GM12878 (cell line): ENCODE measurements at regions not wholly inside any gene's neighbourhood (a gene's known extent, or its start where the extent isn't known, plus 50 kb on each side); places are given as distances from the start of the nearest gene placed in this dataset.

ENCODE experiments used
- ATAC-seq: fragments of 200-7000 bp; cut with Tn5 transposase; 3 replicates; pipeline ENCODE4 v1.9.1; 2020; ENCODE audit warnings: mild to moderate bottlenecking, moderate library complexity
- BruUV-seq: library from RNA; stranded (reverse); fragments of 400-500 nt; replicated peaks from 2 replicates; lab custom pipeline; 2021; lab: Mats Ljungman, UMichigan
- CTCF ChIA-PET: fragments of 300-600 bp; sonication (Branson Sonifier 250); formaldehyde crosslinking; extraction: SDS; loops from one replicate; lab custom pipeline; 2021; ENCODE audit warnings: inconsistent platforms; lab: Yijun Ruan, JAX
- POLR2A ChIA-PET: fragments of 350-600 bp; formaldehyde crosslinking; extraction: SDS; loops from one replicate; lab custom pipeline; 2021; ENCODE audit warnings: inconsistent platforms; lab: Charles Lee
- RAD21 ChIA-PET: fragments of 300-600 bp; sonication (Branson Sonifier 250); formaldehyde crosslinking; loops from one replicate; lab custom pipeline; 2023; ENCODE audit warnings: antibody characterized with exemption; ENCODE audit not compliant: unreplicated experiment; lab: Charles Lee
- SMC1A ChIA-PET: fragments of 300-600 bp; sonication (Branson Sonifier 250); formaldehyde crosslinking; loops from one replicate; lab custom pipeline; 2023; ENCODE audit not compliant: unreplicated experiment, uncharacterized antibody; lab: Charles Lee
- DNase-seq: peaks from one replicate; pipeline ENCODE4 v3.0.0-alpha.2; 2011; ENCODE audit warnings: low read depth, low spot score
- FAIRE-seq: peaks from 3 replicates; lab custom pipeline; 2011; peaks lifted over from hg19 to GRCh38; lab: Jason Lieb, UNC
- H2AFZ ChIP-seq: 2 replicates; pipeline ENCODE4 v1.6.0; 2011; ENCODE audit warnings: low read depth, low read length, control low read depth; ENCODE audit not compliant: control insufficient read depth
- H3K27ac ChIP-seq: 2 replicates; pipeline ENCODE4 v1.5.1; 2011; ENCODE audit warnings: control low read depth; ENCODE audit not compliant: control insufficient read depth, insufficient read depth
- H3K27me3 ChIP-seq, 2 experiments: replicated peaks in 1 of 2; 2 replicates each; pipeline versions ENCODE4 v1.6.0 to v1.6.1; 2011; ENCODE audit warnings: low read length in 1 of 2; ENCODE audit not compliant: control insufficient read depth in 2 of 2, insufficient read depth in 2 of 2
- H3K36me3 ChIP-seq, 2 experiments: 2 replicates each; pipeline ENCODE4 v1.5.1; 2011; ENCODE audit warnings: low read length in 1 of 2; ENCODE audit not compliant: control insufficient read depth in 2 of 2, insufficient read depth in 2 of 2
- H3K4me1 ChIP-seq: 2 replicates; pipeline ENCODE4 v1.6.1; 2011; ENCODE audit warnings: mild to moderate bottlenecking, low read length, moderate library complexity, mixed read lengths; ENCODE audit not compliant: control insufficient read depth, insufficient read depth
- H3K4me2 ChIP-seq: 2 replicates; pipeline ENCODE4 v1.6.0; 2011; ENCODE audit warnings: control low read depth; ENCODE audit not compliant: control insufficient read depth, insufficient read depth
- H3K4me3 ChIP-seq: fragments of 200-600 bp; sonication (generic); 2 replicates; pipeline ENCODE4 v1.5.1; 2016
- H3K79me2 ChIP-seq: 2 replicates; pipeline ENCODE4 v1.6.0; 2011; ENCODE audit warnings: low read length; ENCODE audit not compliant: control insufficient read depth, insufficient read depth
- H3K9ac ChIP-seq: 2 replicates; pipeline ENCODE4 v1.8.0; 2011; ENCODE audit warnings: low read length, control low read depth, mixed read lengths; ENCODE audit not compliant: control insufficient read depth, insufficient read depth
- H3K9me3 ChIP-seq: replicated peaks from 3 replicates; pipeline ENCODE4 v1.5.1; 2011; ENCODE audit warnings: mild to moderate bottlenecking, low read length; ENCODE audit not compliant: control insufficient read depth, insufficient read depth
- H4K20me1 ChIP-seq: 2 replicates; pipeline ENCODE4 v1.6.0; 2011; ENCODE audit not compliant: control insufficient read depth, insufficient read depth
- EGR1 ChIP-seq, 2 experiments: IDR thresholded peaks; 1 replicate in 1 of 2; 2 replicates in 1 of 2; pipeline ENCODE4 v1.6.1; 2011 to 2012; ENCODE audit warnings: low read depth in 2 of 2, low read length in 2 of 2, borderline replicate concordance in 1 of 2, mild to moderate bottlenecking in 1 of 2, moderate library complexity in 1 of 2
- IKZF2 ChIP-seq, 2 experiments: fragments of 450-650 bp; IDR thresholded peaks; 2 replicates each; pipeline ENCODE4 v1.6.1; 2017; ENCODE audit warnings: mild to moderate bottlenecking in 2 of 2, moderate library complexity in 2 of 2
- LARP7 ChIP-seq: fragments of 450-650 bp; IDR thresholded peaks from 2 replicates; pipeline ENCODE4 v1.6.1; 2017; ENCODE audit warnings: mild to moderate bottlenecking
- NKRF ChIP-seq: fragments of 450-650 bp; conservative IDR thresholded peaks from 2 replicates; pipeline ENCODE4 v1.6.1; 2017; ENCODE audit warnings: mild to moderate bottlenecking, moderate library complexity
- NR2C2 ChIP-seq: IDR thresholded peaks from 2 replicates; pipeline ENCODE4 v1.6.1; 2011; ENCODE audit warnings: borderline replicate concordance, low read depth; ENCODE audit not compliant: control insufficient read depth, insufficient read length
- POLR2A ChIP-seq: IDR thresholded peaks from 2 replicates; pipeline ENCODE4 v1.6.1; 2011; ENCODE audit warnings: low read depth, mild to moderate bottlenecking, low read length
- PRDM15 ChIP-seq: fragments of 450-650 bp; formaldehyde crosslinking; IDR thresholded peaks from 2 replicates; pipeline ENCODE4 v1.4.0; 2020; ENCODE audit warnings: mild to moderate bottlenecking, moderate library complexity
- RB1 ChIP-seq: fragments of 450-650 bp; formaldehyde crosslinking; IDR thresholded peaks from 2 replicates; pipeline ENCODE4 v1.6.1; 2017; ENCODE audit warnings: mild to moderate bottlenecking, borderline replicate concordance
- SIX5 ChIP-seq: IDR thresholded peaks from 2 replicates; pipeline ENCODE4 v1.6.1; 2011; ENCODE audit warnings: mild to moderate bottlenecking, low read depth, low read length, moderate library complexity; ENCODE audit not compliant: severe bottlenecking
- SMC3 ChIP-seq: IDR thresholded peaks from 2 replicates; pipeline ENCODE4 v1.6.1; 2011; ENCODE audit warnings: low read length, improper control_type of control experiment, borderline replicate concordance
- SP1 ChIP-seq: IDR thresholded peaks from one replicate; pipeline ENCODE4 v1.6.1; 2011; ENCODE audit warnings: low read depth, low read length
- STAT1 ChIP-seq: fragments of 450-650 bp; conservative IDR thresholded peaks from 2 replicates; pipeline ENCODE4 v1.6.1; 2014; ENCODE audit warnings: antibody characterized with exemption, mild to moderate bottlenecking
- TCF3 ChIP-seq: IDR thresholded peaks from 2 replicates; pipeline ENCODE4 v1.6.1; 2012; ENCODE audit warnings: low read depth, mild to moderate bottlenecking, low read length, borderline replicate concordance; ENCODE audit not compliant: insufficient read depth
- WRNIP1 ChIP-seq: IDR thresholded peaks from 2 replicates; pipeline ENCODE4 v1.6.1; 2011; ENCODE audit warnings: low read depth, low read length, improper control_type of control experiment, borderline replicate concordance
- WGBS: methylation state at CpG from one replicate; pipeline ENCODE4 v1.1.6; 2016; ENCODE audit warnings: low lambda C conversion rate; ENCODE audit not compliant: insufficient replicate concordance, insufficient coverage; ENCODE audit errors: missing lambda C conversion rate; 5-methylcytosine and 5-hydroxymethylcytosine counted together
- in situ Hi-C: fragments of 300-500 bp; cut with MboI; formaldehyde crosslinking; loops from 9 replicates; pipeline ENCODE4 v1.14.3; 2018; ENCODE audit warnings: mixed read lengths
- intact Hi-C: fragments of 100-400 bp; cut with micrococcal nuclease; formaldehyde crosslinking; loops from one replicate; pipeline ENCODE4 v1.14.2; 2022; ENCODE audit not compliant: unreplicated experiment

DNA sequence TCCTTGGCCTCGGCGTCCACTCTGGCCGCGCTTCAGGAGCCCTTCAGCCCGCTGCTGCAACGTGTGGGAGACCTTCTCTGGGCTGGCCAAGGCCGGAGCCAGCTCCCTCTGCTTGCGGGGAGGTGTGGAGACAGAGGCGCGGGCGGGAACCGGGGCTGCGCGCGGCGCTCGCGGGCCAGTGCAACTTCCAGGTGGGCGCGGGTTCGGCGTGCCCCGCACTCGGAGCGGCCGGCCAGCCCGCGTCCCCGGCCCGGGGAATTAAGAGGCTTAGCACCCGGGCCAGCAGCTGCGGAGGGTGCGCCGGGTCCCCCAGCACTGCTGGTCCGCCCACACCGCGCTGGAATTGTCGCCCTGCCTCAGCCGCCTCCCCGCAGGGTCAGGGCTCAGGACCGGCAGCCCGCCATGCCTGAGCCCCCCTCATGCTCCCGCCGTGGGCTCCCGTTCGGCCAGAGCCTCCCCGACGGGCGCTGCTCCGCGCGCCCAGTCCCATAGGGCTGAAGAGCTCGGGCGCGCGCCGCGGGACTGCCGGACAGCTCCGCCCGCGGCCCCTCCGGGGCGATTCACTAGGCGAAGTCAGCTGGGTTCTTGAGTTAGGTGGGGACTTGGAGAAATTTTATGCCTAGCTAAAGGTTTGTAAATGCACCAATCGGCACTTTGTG is 673.9 kb downstream of the SLC16A7 start:
- SMC1A ChIA-PET = no interaction called here
- RAD21 ChIA-PET = no interaction called here
- no peak for TF ChIP-seq SIX5
- no peak for TF ChIP-seq SP1
- no peak for TF ChIP-seq STAT1
- no peak for TF ChIP-seq NKRF
- no peak for TF ChIP-seq IKZF2 (IDR thresholded peaks at IDR 0.05)
- TF ChIP-seq WRNIP1 = no peak
- H3K27me3 ChIP-seq = no peaks in the 10 kb centered on the region
- H3K79me2 ChIP-seq = no peaks in the 10 kb centered on the region
- DNase-seq = no peak
- H3K36me3 ChIP-seq = no peaks in the 10 kb centered on the region
- H3K9ac ChIP-seq = no peak overlapping the region
- no peak overlapping the region for H3K4me3 ChIP-seq
- no peaks in the 10 kb centered on the region for H4K20me1 ChIP-seq
- H3K9me3 ChIP-seq = no peaks in the 10 kb centered on the region
- no peak overlapping the region for H2AFZ ChIP-seq
- no peak overlapping the region for H3K4me2 ChIP-seq
- no TSS peak for BruUV-seq
- ATAC-seq = no peak
- WGBS = 87% methylated on average over 55 of the region's 66 CpGs
- CTCF ChIA-PET = no interaction called here
- H3K27ac ChIP-seq = no peak overlapping the region
- POLR2A ChIA-PET = no interaction called here
- intact Hi-C loops (no loop called here), in situ Hi-C loops (no loop called here)
- no peaks in the 10 kb centered on the region for H3K4me1 ChIP-seq
- no peak for FAIRE-seq

GRCh38 chr12:60271816-60272215 is 676.0 kb downstream of the SLC16A7 start:
- BruUV-seq = no TSS peak
- Histone ChIP-seq H3K9ac (no peak overlapping the region), H3K4me1 (no peaks in the 10 kb centered on the region), H4K20me1 (no peaks in the 10 kb centered on the region), H3K4me3 (no peak overlapping the region), H3K36me3 (no peaks in the 10 kb centered on the region), H3K9me3 (no peaks in the 10 kb centered on the region), H2AFZ (no peak overlapping the region), H3K79me2 (no peaks in the 10 kb centered on the region), H3K4me2 (no peak overlapping the region), H3K27ac (no peak overlapping the region), H3K27me3 (no peaks in the 10 kb centered on the region)
- intact Hi-C loops (no loop called here), in situ Hi-C loops (no loop called here)
- SMC1A ChIA-PET = interaction anchor here (0.8 kb wide), 1 partner anchor 31 kb away, joined by 3 read pairs; no protein-coding TSS in a partner anchor
- CTCF ChIA-PET = no interaction called here
- 58% methylated on average over 9 of the region's 9 CpGs for WGBS
- FAIRE-seq = no peak
- ATAC-seq = no peak
- POLR2A ChIA-PET = no interaction called here
- RAD21 ChIA-PET = no interaction called here
- no peak for DNase-seq
- TF ChIP-seq SMC3 (no peak), LARP7 (no peak), POLR2A (no peak), PRDM15 (no peak), TCF3 (no peak), EGR1 (IDR thresholded peaks at IDR 0.05; ENCODE audit: borderline replicate concordance in 1 of 2, low read depth in 2 of 2, low read length in 2 of 2) (no peak), RB1 (no peak), NR2C2 (no peak)
